VCaP (cell line): ENCODE measurements at regions not wholly inside any gene's neighbourhood (a gene's known extent, or its start where the extent isn't known, plus 50 kb on each side); places are given as distances from the start of the nearest gene placed in this dataset.

Experiments used
- H3K27ac ChIP-seq: fragments of 450-650 bp; 2 replicates; pipeline ENCODE4 v1.5.1; 2017
- CTCF ChIP-seq: fragments of 450-650 bp; conservative IDR thresholded peaks from 2 replicates; pipeline ENCODE4 v1.5.1; 2017; ENCODE audit warnings: mild to moderate bottlenecking, moderate library complexity

GRCh38 chr18:76720683-76721082, 101.7 kb upstream of the ZNF236 start:
- H3K27ac ChIP-seq, result no peak overlapping the region
- no peak for TF ChIP-seq CTCF

GRCh38 chr18:76715012-76715610, 107.2 kb upstream of the ZNF236 start:
- TF ChIP-seq CTCF, result no peak
- H3K27ac ChIP-seq, result no peak overlapping the region

- no peak for TF ChIP-seq CTCF
These were observed 108.9 kb upstream of the ZNF236 start for GRCh38 chr18:76713432-76713831.

GRCh38 chr18:76712511-76713140, 109.7 kb upstream of the ZNF236 start:
- H3K27ac ChIP-seq, result no peak overlapping the region
- no peak for TF ChIP-seq CTCF

More at GRCh38 chr18:76713432-76713831, 108.9 kb upstream of the ZNF236 start:
- no peak overlapping the region for H3K27ac ChIP-seq

- no peak; the same call in 1 of the 2 replicates for TF ChIP-seq CTCF
- H3K27ac ChIP-seq, result peak overlapping the region; percentile 39; the same call in 1 of the 2 replicates
These were observed 111.5 kb upstream of the ZNF236 start for GRCh38 chr18:76710646-76711520.

GRCh38 chr18:76709659-76710645, 112.4 kb upstream of the ZNF236 start:
- peak; percentile 93 for TF ChIP-seq CTCF
- H3K27ac ChIP-seq, result peak overlapping the region; percentile 39; the same call in 1 of the 2 replicates
